ENCODE measurements at regions not wholly inside any gene's neighbourhood (a gene's known extent, or its start where the extent isn't known, plus 50 kb on each side); places are given as distances from the start of the nearest gene placed in this dataset.
"Not testable (repeated sequence)": the region's sequence is repeated elsewhere in the genome, so short reads cannot be mapped to it uniquely, and the experiment has no call there.

DNA sequence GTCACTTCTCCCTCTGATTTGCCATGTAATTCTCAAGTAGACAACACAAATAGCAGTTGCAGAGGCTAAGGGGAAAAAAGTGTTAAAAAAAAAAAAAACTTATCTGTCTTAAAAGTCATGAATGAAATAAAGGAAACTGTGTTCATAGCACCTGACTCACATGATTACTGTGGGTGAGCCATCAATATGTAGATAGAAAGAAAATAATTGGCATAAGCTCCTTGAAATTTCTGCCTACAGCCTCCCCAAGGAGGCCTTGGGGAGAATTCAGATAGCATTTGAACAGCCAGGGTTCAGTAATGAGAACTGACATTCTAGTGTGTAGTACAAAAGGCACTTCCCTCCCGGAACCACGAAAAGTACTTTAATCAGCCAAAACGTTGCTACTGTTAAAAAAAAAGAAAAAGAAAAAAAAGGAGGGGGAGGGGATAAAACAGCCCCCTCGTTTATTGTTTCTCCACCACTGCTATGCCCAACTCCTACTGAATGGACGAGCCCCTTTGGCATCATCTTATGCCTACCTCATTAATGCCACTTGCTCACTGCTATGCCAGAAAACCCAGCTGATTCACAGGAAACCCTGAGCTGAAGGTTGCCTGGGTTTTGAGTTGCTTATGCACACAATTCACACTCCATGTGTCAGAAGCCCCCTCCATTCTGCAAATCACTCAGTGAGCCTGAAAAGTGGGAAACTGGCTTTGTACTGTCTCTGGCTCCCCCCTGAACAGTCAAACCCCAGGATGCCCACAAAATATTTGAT, 65.5 kb upstream of the KLF7 start:
- H3K9ac ChIP-seq: 0 out of 2 replicates have a peak overlapping the region, but pooled peaks have one; percentile 33
- H3K27ac ChIP-seq: peak overlapping the region; percentile 63
- peak; percentile 43 for DNase-seq
- 0 out of 2 replicates have a peak, but pooled peaks cover 4% of the 10 kb centered on the region for H3K36me3 ChIP-seq (ENCODE audit: low read depth)
- H3K79me2 ChIP-seq (ENCODE audit: insufficient read depth): no peaks in the 10 kb centered on the region
- in situ Hi-C loops (cut with MboI): no loop called here
- no peaks in the 10 kb centered on the region for H3K27me3 ChIP-seq (replicated peaks; ENCODE audit: insufficient read depth)
- H4K20me1 ChIP-seq (ENCODE audit: insufficient read depth): no peaks in the 10 kb centered on the region
- H3K4me3 ChIP-seq: no peak overlapping the region
- 75 to 80% methylated on average over 5 of the region's 5 CpGs for WGBS, 2 experiments (ENCODE audit: low coverage in 1 of 2, low lambda C conversion rate in 2 of 2, missing lambda C conversion rate in 2 of 2)
- H3K9me2 ChIP-seq (ENCODE audit: insufficient read depth): no peaks in the 10 kb centered on the region
- no peak overlapping the region for H2AFZ ChIP-seq
- no peaks in the 10 kb centered on the region for H3F3A ChIP-seq (ENCODE audit: insufficient read depth)
- TF ChIP-seq EZH2phosphoT487 (IDR thresholded peaks at IDR 0.05; ENCODE audit: insufficient read depth, low read depth): no peak
- no peak for TF ChIP-seq EZH2 (IDR thresholded peaks at IDR 0.05; ENCODE audit: insufficient read depth, poor library complexity, severe bottlenecking)
- H3K4me1 ChIP-seq (ENCODE audit: insufficient read depth): peaks cover 28% of the 10 kb centered on the region
- no peaks in the 10 kb centered on the region for H3K9me3 ChIP-seq (ENCODE audit: low read depth)
- no peak overlapping the region for H3K4me2 ChIP-seq (ENCODE audit: unreplicated experiment)

DNA sequence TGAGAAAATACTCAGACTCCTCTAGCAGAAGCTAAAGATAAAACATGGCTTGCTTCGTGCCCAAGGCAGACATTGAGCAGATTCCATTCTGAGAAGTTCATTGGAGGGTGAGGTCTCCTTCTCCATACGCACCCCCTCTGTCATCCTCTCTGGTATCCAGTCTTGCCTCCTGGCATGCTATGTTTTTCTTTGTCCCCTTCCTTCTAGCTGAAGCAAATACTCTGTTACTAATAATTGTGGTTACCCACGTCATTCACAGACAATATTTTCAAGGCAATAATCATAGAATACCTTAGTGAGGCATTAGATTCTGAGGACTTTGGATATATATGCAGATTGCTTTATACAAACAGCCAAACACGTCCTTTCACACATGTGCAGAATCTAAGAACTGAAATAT, 66.2 kb upstream of the KLF7 start:
- no peak overlapping the region for H3K4me3 ChIP-seq
- H3K36me3 ChIP-seq (ENCODE audit: low read depth): 0 out of 2 replicates have a peak, but pooled peaks cover 4% of the 10 kb centered on the region
- no peaks in the 10 kb centered on the region for H3K79me2 ChIP-seq (ENCODE audit: insufficient read depth)
- TF ChIP-seq EZH2phosphoT487 (IDR thresholded peaks at IDR 0.05; ENCODE audit: insufficient read depth, low read depth) (no peak), EZH2 (IDR thresholded peaks at IDR 0.05; ENCODE audit: insufficient read depth, poor library complexity, severe bottlenecking) (no peak)
- no peaks in the 10 kb centered on the region for H3K9me3 ChIP-seq (ENCODE audit: low read depth)
- peak overlapping the region; percentile 63 for H3K27ac ChIP-seq
- WGBS, 2 experiments (ENCODE audit: low coverage in 1 of 2, low lambda C conversion rate in 2 of 2, missing lambda C conversion rate in 2 of 2): 81 to 86% methylated on average over 4 of the region's 4 CpGs
- peaks cover 21% of the 10 kb centered on the region for H3K4me1 ChIP-seq (ENCODE audit: insufficient read depth)
- peak; percentile 35 for DNase-seq
- H3F3A ChIP-seq (ENCODE audit: insufficient read depth): no peaks in the 10 kb centered on the region
- H3K9ac ChIP-seq: 0 out of 2 replicates have a peak overlapping the region, but pooled peaks have one; percentile 33
- H2AFZ ChIP-seq: no peak overlapping the region
- no peaks in the 10 kb centered on the region for H3K27me3 ChIP-seq (replicated peaks; ENCODE audit: insufficient read depth)
- in situ Hi-C loops (cut with MboI): no loop called here
- no peaks in the 10 kb centered on the region for H4K20me1 ChIP-seq (ENCODE audit: insufficient read depth)
- H3K9me2 ChIP-seq (ENCODE audit: insufficient read depth): no peaks in the 10 kb centered on the region
- no peak overlapping the region for H3K4me2 ChIP-seq (ENCODE audit: unreplicated experiment)

DNA sequence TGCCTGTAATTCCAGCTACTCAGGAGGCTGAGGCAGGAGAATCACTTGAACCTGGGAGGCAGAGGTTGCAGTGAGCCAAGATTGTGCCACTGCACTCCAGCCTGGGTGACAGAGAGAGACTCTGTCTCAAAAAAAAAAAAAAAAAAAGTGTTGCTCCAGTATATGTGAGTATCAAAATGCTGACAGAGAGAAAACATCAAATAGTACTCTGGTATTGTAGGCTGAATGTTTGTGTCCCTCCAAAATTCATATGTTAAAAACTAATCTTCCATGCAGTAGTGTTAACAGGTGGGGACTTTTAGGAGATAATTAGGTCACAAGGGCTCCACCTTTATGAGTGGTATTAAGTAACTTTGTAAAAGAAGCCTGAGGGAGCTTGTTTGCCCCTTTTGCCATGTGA, 67.4 kb upstream of the KLF7 start:
- H3K27ac ChIP-seq; H3K4me2 ChIP-seq (ENCODE audit: unreplicated experiment); H3K4me3 ChIP-seq; H3K9ac ChIP-seq; H3K9me2 ChIP-seq (ENCODE audit: insufficient read depth); in situ Hi-C loops (cut with MboI); H3K79me2 ChIP-seq (ENCODE audit: insufficient read depth); DNase-seq; H3K36me3 ChIP-seq (ENCODE audit: low read depth); H3K27me3 ChIP-seq (replicated peaks; ENCODE audit: insufficient read depth); H3K9me3 ChIP-seq (ENCODE audit: low read depth); H2AFZ ChIP-seq; H3F3A ChIP-seq (ENCODE audit: insufficient read depth); H4K20me1 ChIP-seq (ENCODE audit: insufficient read depth): not testable (repeated sequence)
- H3K4me1 ChIP-seq (ENCODE audit: insufficient read depth): peaks cover 13% of the 10 kb centered on the region

DNA sequence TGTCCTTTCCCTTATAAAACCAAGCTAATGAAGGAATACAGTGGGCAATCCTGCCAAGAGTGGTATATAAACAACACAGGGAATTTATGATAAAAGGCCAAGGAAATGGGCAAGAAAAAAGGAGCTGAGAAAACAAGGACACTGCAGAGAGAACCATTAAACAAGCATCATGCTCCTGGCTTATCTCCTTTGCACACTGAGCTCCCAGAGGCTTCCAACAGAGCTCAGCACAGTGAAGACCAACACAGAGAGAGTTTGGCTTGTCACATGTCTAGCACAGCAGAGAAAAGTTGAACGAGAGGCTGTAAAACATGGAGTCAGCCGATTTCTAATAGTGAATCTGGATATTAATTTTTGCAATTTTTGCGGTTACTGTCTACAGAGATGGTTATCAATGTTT, 68.0 kb upstream of the KLF7 start:
- in situ Hi-C loops (cut with MboI): no loop called here
- Histone ChIP-seq H4K20me1 (ENCODE audit: insufficient read depth) (no peaks in the 10 kb centered on the region), H3K4me1 (ENCODE audit: insufficient read depth) (peaks cover 19% of the 10 kb centered on the region), H3K79me2 (ENCODE audit: insufficient read depth) (no peaks in the 10 kb centered on the region), H3K9me2 (ENCODE audit: insufficient read depth) (no peaks in the 10 kb centered on the region), H3K27ac (no peak overlapping the region), H3K9me3 (ENCODE audit: low read depth) (no peaks in the 10 kb centered on the region), H3K9ac (no peak overlapping the region), H2AFZ (no peak overlapping the region), H3K36me3 (ENCODE audit: low read depth) (0 out of 2 replicates have a peak, but pooled peaks cover 4% of the 10 kb centered on the region), H3K4me3 (no peak overlapping the region), H3K4me2 (ENCODE audit: unreplicated experiment) (no peak overlapping the region), H3F3A (ENCODE audit: insufficient read depth) (peaks cover 12% of the 10 kb centered on the region), H3K27me3 (replicated peaks; ENCODE audit: insufficient read depth) (no peaks in the 10 kb centered on the region)
- DNase-seq: no peak
- TF ChIP-seq EZH2phosphoT487 (IDR thresholded peaks at IDR 0.05; ENCODE audit: insufficient read depth, low read depth): no peak
- TF ChIP-seq EZH2 (IDR thresholded peaks at IDR 0.05; ENCODE audit: insufficient read depth, poor library complexity, severe bottlenecking): no peak
- 94 to 95% methylated on average over 3 of the region's 3 CpGs for WGBS, 2 experiments (ENCODE audit: low coverage in 1 of 2, low lambda C conversion rate in 2 of 2, missing lambda C conversion rate in 2 of 2)
